Natural killer cell (primary cell): ENCODE measurements at regions not wholly inside any gene's neighbourhood (a gene's known extent, or its start where the extent isn't known, plus 50 kb on each side); places are given as distances from the start of the nearest gene placed in this dataset.

Experiments used
- ATAC-seq, 3 donors: fragments of 150-1000 bp in 2 of 3; fragments of 200-7000 bp in 1 of 3; cut with Tn5 transposase; 1 replicate in 1 of 3; 2 replicates in 2 of 3; pipeline ENCODE4 v1.10.0; 2021; ENCODE audit warnings: mild to moderate bottlenecking in 2 of 3, moderate library complexity in 2 of 3
- DNase-seq, 2 donors: peaks; one replicate each; pipeline versions ENCODE4 v3.0.0 to v3.0.0-alpha.2; 2013 to 2021; ENCODE audit warnings: mixed read lengths in 1 of 2
- H3K27ac ChIP-seq: one replicate; pipeline ENCODE4 v1.5.1; 2013; ENCODE audit warnings: mild to moderate bottlenecking, low read length
- H3K27me3 ChIP-seq: one replicate; pipeline ENCODE4 v1.6.1; 2013; ENCODE audit warnings: low read length; ENCODE audit not compliant: control insufficient read depth, insufficient read depth
- H3K36me3 ChIP-seq: one replicate; pipeline ENCODE4 v1.6.1; 2013; ENCODE audit warnings: low read length; ENCODE audit not compliant: control insufficient read depth, insufficient read depth
- H3K4me1 ChIP-seq: one replicate; pipeline ENCODE4 v1.6.1; 2013; ENCODE audit warnings: low read length; ENCODE audit not compliant: control insufficient read depth, insufficient read depth
- H3K4me3 ChIP-seq: one replicate; pipeline ENCODE4 v1.5.1; 2013; ENCODE audit warnings: low read length
- H3K9me3 ChIP-seq: one replicate; pipeline ENCODE4 v1.6.1; 2013; ENCODE audit warnings: low read length; ENCODE audit not compliant: control insufficient read depth, insufficient read depth
- H3K27ac Mint-ChIP-seq, 2 donors: one replicate each; pipeline ENCODE4 v1.8.0; 2022; ENCODE audit warnings: mild to moderate bottlenecking in 2 of 2, mixed read lengths in 2 of 2, moderate library complexity in 1 of 2
- H3K27me3 Mint-ChIP-seq, 2 donors: one replicate each; pipeline ENCODE4 v1.8.0; 2022; ENCODE audit warnings: low read depth in 2 of 2, mixed read lengths in 2 of 2
- H3K36me3 Mint-ChIP-seq: one replicate; pipeline ENCODE4 v1.8.0; 2022; ENCODE audit warnings: mixed read lengths
- H3K4me1 Mint-ChIP-seq, 2 donors: one replicate each; pipeline ENCODE4 v1.8.0; 2022; ENCODE audit warnings: mixed read lengths in 2 of 2
- H3K4me3 Mint-ChIP-seq: one replicate; pipeline ENCODE4 v1.8.0; 2022; ENCODE audit warnings: mild to moderate bottlenecking, moderate library complexity, mixed read lengths
- H3K9me3 Mint-ChIP-seq, 2 donors: one replicate each; pipeline ENCODE4 v1.8.0; 2022; ENCODE audit warnings: mixed read lengths in 2 of 2
- WGBS: methylation state at CpG from one replicate; pipeline ENCODE4 v1.1.7; 2013; ENCODE audit warnings: missing lambda C conversion rate; ENCODE audit not compliant: insufficient coverage; 5-methylcytosine and 5-hydroxymethylcytosine counted together
- intact Hi-C: fragments of 100-400 bp; cut with micrococcal nuclease; formaldehyde crosslinking; loops from one replicate; pipeline ENCODE4 v1.14.2; 2022
- TF ChIP-seq, protein P1 (sequence below): fragments of 200-600 bp; IDR thresholded peaks from one replicate; pipeline ENCODE4 v1.8.0; 2022; ENCODE audit warnings: antibody characterized with exemption

DNA sequence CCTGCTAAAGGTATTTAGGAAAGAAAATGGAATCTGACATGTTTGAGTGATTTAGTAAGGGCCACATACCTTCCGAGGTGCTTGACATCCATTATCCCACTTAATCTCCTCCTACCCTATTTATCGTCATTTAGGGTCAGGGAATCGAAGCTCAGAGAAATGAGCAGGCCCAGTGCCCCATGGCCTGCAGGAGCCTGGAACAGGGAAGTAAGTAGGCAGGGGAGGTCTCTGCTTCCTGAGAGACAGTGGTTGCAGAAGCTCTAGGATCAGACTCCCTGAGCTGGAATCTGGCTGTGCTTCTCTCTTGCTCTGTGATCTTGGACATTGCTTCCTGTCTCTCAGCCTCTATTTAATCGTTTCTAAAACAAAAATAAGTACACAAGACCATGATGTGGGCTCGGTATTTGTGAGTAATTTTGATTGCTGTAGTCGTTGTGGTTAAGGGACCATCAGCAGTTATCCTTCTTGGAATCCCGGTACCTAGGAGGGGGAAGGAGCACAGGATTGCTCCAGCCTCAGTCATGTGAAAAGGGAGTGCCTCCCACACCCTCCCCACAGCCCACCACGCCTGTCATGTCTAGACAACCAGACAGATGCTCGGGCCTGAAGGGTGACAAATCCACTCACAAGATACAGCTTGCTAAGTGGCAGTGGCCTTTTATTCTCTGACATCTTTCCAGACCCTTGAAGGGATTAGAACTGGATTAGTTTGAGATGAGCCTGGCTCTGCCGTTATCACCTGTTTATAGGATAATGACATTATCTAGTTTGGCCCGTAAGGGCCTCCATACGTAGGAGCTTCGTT, 169.2 kb upstream of the TSHZ3 start:
- TF ChIP-seq, protein P1, sequence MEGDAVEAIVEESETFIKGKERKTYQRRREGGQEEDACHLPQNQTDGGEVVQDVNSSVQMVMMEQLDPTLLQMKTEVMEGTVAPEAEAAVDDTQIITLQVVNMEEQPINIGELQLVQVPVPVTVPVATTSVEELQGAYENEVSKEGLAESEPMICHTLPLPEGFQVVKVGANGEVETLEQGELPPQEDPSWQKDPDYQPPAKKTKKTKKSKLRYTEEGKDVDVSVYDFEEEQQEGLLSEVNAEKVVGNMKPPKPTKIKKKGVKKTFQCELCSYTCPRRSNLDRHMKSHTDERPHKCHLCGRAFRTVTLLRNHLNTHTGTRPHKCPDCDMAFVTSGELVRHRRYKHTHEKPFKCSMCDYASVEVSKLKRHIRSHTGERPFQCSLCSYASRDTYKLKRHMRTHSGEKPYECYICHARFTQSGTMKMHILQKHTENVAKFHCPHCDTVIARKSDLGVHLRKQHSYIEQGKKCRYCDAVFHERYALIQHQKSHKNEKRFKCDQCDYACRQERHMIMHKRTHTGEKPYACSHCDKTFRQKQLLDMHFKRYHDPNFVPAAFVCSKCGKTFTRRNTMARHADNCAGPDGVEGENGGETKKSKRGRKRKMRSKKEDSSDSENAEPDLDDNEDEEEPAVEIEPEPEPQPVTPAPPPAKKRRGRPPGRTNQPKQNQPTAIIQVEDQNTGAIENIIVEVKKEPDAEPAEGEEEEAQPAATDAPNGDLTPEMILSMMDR: no peak
- Histone ChIP-seq H3K27me3 (no peaks in the 10 kb centered on the region), H3K4me3 (no peak overlapping the region), H3K27ac (no peak overlapping the region), H3K4me1 (no peaks in the 10 kb centered on the region), H3K9me3 (no peaks in the 10 kb centered on the region), H3K36me3 (no peaks in the 10 kb centered on the region)
- Mint-ChIP-seq H3K4me3 (no peak overlapping the region), H3K27ac (no peak overlapping the region), H3K9me3 (peaks cover 3% of the 10 kb centered on the region in 2 donors), H3K27me3 (peaks cover 0 to 10% of the 10 kb centered on the region in 2 donors), H3K4me1 (no peaks in the 10 kb centered on the region), H3K36me3 (no peaks in the 10 kb centered on the region)
- intact Hi-C loops: no loop called here
- WGBS: 79% methylated on average over 11 of the region's 13 CpGs
- ATAC-seq (no peak), DNase-seq (no peak)

- intact Hi-C loops: no loop called here
- Mint-ChIP-seq H3K4me3 (no peak overlapping the region), H3K27ac (no peak overlapping the region), H3K9me3 (peaks cover 3% of the 10 kb centered on the region in 2 donors), H3K27me3 (peaks cover 0 to 11% of the 10 kb centered on the region in 2 donors), H3K36me3 (no peaks in the 10 kb centered on the region), H3K4me1 (no peaks in the 10 kb centered on the region)
- WGBS: 60% methylated on average over 2 of the region's 3 CpGs
- Histone ChIP-seq H3K27ac (no peak overlapping the region), H3K4me3 (no peak overlapping the region), H3K4me1 (no peaks in the 10 kb centered on the region), H3K27me3 (no peaks in the 10 kb centered on the region), H3K36me3 (no peaks in the 10 kb centered on the region), H3K9me3 (no peaks in the 10 kb centered on the region)
- no peak for DNase-seq
- ATAC-seq: no peak
- TF ChIP-seq, protein P1: no peak
Measured at GRCh38 chr19:31519256-31519655, 170.0 kb upstream of the TSHZ3 start.

DNA sequence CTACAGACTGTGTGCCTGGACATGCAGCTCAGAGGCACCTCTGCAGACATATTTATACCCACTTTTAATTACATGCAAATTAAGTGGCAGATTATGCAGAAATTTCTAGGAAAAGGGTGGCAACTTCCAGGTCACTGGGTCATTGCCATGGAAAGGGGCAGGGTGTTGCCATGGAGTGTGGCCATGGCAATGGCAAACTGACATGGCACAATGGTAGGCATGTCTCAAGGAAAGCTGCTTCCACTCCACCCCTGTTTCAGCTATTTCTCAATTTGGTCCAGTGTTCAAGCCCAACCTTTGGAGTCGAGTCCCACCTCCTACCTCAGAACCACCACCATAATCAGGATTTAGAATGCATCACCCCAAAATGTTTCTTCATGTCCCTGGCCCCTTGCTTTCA, 170.7 kb upstream of the TSHZ3 start:
- Mint-ChIP-seq H3K4me3 (no peak overlapping the region), H3K4me1 (no peaks in the 10 kb centered on the region)
- TF ChIP-seq, protein P1: no peak

GRCh38 chr19:31520633-31521032, 171.4 kb upstream of the TSHZ3 start:
- Mint-ChIP-seq H3K36me3 (peaks cover 6% of the 10 kb centered on the region), H3K27ac (no peak overlapping the region), H3K27me3 (peaks cover 0 to 11% of the 10 kb centered on the region in 2 donors), H3K9me3 (peaks cover 3 to 6% of the 10 kb centered on the region in 2 donors), H3K4me1 (no peaks in the 10 kb centered on the region), H3K4me3 (no peak overlapping the region)
- ATAC-seq: no peak
- no peak for DNase-seq
- Histone ChIP-seq H3K36me3 (no peaks in the 10 kb centered on the region), H3K4me1 (no peaks in the 10 kb centered on the region), H3K27ac (no peak overlapping the region), H3K27me3 (no peaks in the 10 kb centered on the region), H3K9me3 (no peaks in the 10 kb centered on the region), H3K4me3 (no peak overlapping the region)
- TF ChIP-seq, protein P1: no peak
- intact Hi-C loops: no loop called here

More for the DNA sequence above, 170.7 kb upstream of the TSHZ3 start:
- no peaks in the 10 kb centered on the region for H3K36me3 Mint-ChIP-seq
- H3K27me3 Mint-ChIP-seq: peaks cover 0 to 11% of the 10 kb centered on the region in 2 donors
- Histone ChIP-seq H3K27me3 (no peaks in the 10 kb centered on the region), H3K9me3 (no peaks in the 10 kb centered on the region), H3K4me1 (no peaks in the 10 kb centered on the region), H3K4me3 (no peak overlapping the region), H3K36me3 (no peaks in the 10 kb centered on the region), H3K27ac (no peak overlapping the region)
- peaks cover 3% of the 10 kb centered on the region in 2 donors for H3K9me3 Mint-ChIP-seq
- intact Hi-C loops: no loop called here
- 80% methylated on average over 1 of the region's 1 CpG for WGBS
- ATAC-seq (no peak), DNase-seq (no peak)
- H3K27ac Mint-ChIP-seq: no peak overlapping the region
